H1 (cell line): ENCODE measurements at regions not wholly inside any gene's neighbourhood (a gene's known extent, or its start where the extent isn't known, plus 50 kb on each side); places are given as distances from the start of the nearest gene placed in this dataset.

ENCODE experiments used
- BRCA1 ChIP-seq: IDR thresholded peaks from 2 replicates; pipeline ENCODE4 v1.6.1; 2012; ENCODE audit warnings: low read depth, low read length, improper control_type of control experiment
- KDM5A ChIP-seq: fragments of 200-600 bp; IDR thresholded peaks from 2 replicates; pipeline ENCODE4 v1.7.1; 2012; ENCODE audit warnings: mild to moderate bottlenecking, low read length, inconsistent platforms, mixed read lengths
- MAFK ChIP-seq: IDR thresholded peaks from 2 replicates; pipeline ENCODE4 v1.6.1; 2012; ENCODE audit warnings: low read depth, mild to moderate bottlenecking, improper control_type of control experiment, low read length
- POLR2A ChIP-seq, 2 experiments: IDR thresholded peaks; 1 replicate in 1 of 2; 2 replicates in 1 of 2; pipeline ENCODE4 v1.6.1; 2011; ENCODE audit warnings: low read depth in 2 of 2, low read length in 2 of 2, mild to moderate bottlenecking in 2 of 2; ENCODE audit errors: control extremely low read depth in 1 of 2
- POLR2AphosphoS5 ChIP-seq: IDR thresholded peaks from 2 replicates; pipeline ENCODE4 v1.6.1; 2011; ENCODE audit warnings: low read depth, low read length
- SIX5 ChIP-seq: IDR thresholded peaks from 2 replicates; pipeline ENCODE4 v1.6.1; 2011; ENCODE audit warnings: mild to moderate bottlenecking, low read depth, low read length
- TCF12 ChIP-seq: IDR thresholded peaks from 2 replicates; pipeline ENCODE4 v1.6.1; 2011; ENCODE audit warnings: low read depth, mild to moderate bottlenecking, low read length
- TF ChIP-seq, protein P1 (sequence below): fragments of 300-600 bp; sonication (generic); IDR thresholded peaks from 2 replicates; pipeline ENCODE4 v1.7.1; 2012; ENCODE audit warnings: low read length, moderate library complexity, mild to moderate bottlenecking, inconsistent platforms; ENCODE audit not compliant: insufficient replicate concordance

DNA sequence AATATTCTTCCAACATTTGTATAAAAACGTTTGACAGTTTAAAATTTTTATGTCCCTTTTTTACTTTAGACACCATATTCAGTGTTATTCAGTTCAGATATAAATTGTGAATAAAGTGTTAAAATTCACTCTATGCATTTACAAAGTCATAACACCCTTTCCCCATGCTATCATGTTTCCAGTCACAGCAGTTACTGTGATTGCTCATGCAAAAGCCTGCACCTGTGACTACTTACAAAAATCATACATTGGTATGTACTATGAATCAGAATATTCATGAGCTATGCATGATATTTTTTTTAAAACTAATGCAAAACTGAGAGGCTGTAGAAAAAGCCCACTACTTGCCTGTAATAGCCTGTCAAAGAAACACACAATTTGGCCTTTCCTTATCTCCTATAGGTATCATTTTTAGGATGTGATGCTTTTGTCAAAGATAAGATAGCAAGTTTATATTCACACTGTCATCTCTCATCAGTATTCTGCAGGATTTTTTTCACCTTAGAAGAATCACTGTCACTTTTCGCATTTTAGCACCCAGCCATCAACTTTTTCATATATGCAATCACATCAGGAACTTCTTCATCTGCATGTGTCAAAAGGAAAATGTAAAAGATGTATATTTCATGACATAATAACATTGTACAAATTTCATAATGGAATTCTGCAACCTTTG, 443.2 kb downstream of the C12orf50 start (continued):
- TF ChIP-seq, protein P1, sequence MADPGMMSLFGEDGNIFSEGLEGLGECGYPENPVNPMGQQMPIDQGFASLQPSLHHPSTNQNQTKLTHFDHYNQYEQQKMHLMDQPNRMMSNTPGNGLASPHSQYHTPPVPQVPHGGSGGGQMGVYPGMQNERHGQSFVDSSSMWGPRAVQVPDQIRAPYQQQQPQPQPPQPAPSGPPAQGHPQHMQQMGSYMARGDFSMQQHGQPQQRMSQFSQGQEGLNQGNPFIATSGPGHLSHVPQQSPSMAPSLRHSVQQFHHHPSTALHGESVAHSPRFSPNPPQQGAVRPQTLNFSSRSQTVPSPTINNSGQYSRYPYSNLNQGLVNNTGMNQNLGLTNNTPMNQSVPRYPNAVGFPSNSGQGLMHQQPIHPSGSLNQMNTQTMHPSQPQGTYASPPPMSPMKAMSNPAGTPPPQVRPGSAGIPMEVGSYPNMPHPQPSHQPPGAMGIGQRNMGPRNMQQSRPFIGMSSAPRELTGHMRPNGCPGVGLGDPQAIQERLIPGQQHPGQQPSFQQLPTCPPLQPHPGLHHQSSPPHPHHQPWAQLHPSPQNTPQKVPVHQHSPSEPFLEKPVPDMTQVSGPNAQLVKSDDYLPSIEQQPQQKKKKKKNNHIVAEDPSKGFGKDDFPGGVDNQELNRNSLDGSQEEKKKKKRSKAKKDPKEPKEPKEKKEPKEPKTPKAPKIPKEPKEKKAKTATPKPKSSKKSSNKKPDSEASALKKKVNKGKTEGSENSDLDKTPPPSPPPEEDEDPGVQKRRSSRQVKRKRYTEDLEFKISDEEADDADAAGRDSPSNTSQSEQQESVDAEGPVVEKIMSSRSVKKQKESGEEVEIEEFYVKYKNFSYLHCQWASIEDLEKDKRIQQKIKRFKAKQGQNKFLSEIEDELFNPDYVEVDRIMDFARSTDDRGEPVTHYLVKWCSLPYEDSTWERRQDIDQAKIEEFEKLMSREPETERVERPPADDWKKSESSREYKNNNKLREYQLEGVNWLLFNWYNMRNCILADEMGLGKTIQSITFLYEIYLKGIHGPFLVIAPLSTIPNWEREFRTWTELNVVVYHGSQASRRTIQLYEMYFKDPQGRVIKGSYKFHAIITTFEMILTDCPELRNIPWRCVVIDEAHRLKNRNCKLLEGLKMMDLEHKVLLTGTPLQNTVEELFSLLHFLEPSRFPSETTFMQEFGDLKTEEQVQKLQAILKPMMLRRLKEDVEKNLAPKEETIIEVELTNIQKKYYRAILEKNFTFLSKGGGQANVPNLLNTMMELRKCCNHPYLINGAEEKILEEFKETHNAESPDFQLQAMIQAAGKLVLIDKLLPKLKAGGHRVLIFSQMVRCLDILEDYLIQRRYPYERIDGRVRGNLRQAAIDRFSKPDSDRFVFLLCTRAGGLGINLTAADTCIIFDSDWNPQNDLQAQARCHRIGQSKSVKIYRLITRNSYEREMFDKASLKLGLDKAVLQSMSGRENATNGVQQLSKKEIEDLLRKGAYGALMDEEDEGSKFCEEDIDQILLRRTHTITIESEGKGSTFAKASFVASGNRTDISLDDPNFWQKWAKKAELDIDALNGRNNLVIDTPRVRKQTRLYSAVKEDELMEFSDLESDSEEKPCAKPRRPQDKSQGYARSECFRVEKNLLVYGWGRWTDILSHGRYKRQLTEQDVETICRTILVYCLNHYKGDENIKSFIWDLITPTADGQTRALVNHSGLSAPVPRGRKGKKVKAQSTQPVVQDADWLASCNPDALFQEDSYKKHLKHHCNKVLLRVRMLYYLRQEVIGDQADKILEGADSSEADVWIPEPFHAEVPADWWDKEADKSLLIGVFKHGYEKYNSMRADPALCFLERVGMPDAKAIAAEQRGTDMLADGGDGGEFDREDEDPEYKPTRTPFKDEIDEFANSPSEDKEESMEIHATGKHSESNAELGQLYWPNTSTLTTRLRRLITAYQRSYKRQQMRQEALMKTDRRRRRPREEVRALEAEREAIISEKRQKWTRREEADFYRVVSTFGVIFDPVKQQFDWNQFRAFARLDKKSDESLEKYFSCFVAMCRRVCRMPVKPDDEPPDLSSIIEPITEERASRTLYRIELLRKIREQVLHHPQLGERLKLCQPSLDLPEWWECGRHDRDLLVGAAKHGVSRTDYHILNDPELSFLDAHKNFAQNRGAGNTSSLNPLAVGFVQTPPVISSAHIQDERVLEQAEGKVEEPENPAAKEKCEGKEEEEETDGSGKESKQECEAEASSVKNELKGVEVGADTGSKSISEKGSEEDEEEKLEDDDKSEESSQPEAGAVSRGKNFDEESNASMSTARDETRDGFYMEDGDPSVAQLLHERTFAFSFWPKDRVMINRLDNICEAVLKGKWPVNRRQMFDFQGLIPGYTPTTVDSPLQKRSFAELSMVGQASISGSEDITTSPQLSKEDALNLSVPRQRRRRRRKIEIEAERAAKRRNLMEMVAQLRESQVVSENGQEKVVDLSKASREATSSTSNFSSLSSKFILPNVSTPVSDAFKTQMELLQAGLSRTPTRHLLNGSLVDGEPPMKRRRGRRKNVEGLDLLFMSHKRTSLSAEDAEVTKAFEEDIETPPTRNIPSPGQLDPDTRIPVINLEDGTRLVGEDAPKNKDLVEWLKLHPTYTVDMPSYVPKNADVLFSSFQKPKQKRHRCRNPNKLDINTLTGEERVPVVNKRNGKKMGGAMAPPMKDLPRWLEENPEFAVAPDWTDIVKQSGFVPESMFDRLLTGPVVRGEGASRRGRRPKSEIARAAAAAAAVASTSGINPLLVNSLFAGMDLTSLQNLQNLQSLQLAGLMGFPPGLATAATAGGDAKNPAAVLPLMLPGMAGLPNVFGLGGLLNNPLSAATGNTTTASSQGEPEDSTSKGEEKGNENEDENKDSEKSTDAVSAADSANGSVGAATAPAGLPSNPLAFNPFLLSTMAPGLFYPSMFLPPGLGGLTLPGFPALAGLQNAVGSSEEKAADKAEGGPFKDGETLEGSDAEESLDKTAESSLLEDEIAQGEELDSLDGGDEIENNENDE, result no peak
- TF ChIP-seq BRCA1 (no peak), POLR2AphosphoS5 (no peak), SIX5 (no peak), KDM5A (no peak), MAFK (no peak), TCF12 (no peak), POLR2A (IDR thresholded peaks at IDR 0.05; ENCODE audit: control extremely low read depth in 1 of 2, low read depth in 2 of 2, low read length in 2 of 2) (no peak)
